ENCODE measurements at regions not wholly inside any gene's neighbourhood (a gene's known extent, or its start where the extent isn't known, plus 50 kb on each side); places are given as distances from the start of the nearest gene placed in this dataset.

DNA sequence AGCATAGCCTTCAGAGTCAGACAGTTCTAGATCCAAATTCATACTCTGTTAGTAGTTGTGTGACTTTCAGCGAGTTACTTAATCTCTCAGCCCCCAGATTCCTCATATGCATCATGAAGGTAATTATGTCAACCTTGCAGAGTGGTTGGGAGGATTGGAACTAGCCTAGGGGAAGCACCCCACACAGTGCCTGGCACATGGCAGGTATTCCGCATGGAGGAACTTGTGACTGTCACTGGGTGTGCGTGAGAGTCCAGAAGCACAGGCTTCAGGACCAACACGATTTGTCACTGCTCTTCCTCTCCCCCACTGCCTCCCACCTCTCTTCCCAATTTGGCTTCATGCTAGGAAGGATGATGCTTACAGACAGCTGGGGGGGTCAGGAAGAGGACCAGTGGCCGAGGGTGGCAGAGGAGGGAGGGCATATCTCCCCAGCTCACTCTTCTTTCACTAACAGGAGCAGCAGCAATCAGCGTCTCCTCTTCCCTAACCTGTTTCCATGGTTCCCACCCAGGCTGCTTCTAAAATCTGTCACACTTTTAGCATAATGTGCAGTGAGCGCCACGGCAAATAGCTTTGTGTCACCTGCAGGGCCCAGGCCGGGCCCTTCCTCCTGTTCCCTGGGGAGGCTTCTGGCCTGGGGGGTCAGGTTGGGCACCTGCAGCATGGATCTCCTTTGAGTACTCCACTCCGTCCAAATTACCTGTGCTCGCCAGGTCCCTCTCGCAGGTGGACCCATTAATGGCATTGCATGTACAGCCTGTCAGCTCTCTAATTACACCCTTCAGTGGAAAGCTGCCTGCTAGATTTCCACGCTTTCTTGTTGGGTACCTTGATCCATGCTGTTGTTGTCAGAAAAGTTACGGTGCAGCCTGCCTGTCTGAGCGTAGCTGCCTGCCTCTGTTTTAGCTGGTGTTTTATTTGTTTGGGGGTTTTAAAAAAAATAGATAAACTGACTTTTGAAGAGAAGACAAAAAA is 400.4 kb downstream of the NXPE2 start:
- no peak for DNase-seq
- Histone ChIP-seq H3K9ac (ENCODE audit: low read length) (no peak overlapping the region), H3K4me3 (ENCODE audit: low read length) (no peak overlapping the region), H4K8ac (ENCODE audit: low read depth, low read length) (no peak overlapping the region), H2BK15ac (replicated peaks; ENCODE audit: low read depth) (no peak overlapping the region), H3K56ac (ENCODE audit: low read length) (no peak overlapping the region), H3K4me1 (ENCODE audit: control insufficient read depth, low read depth, low read length) (no peaks in the 10 kb centered on the region), H2BK120ac (ENCODE audit: low read depth, low read length) (no peak overlapping the region), H3K27ac (ENCODE audit: low read depth, low read length) (no peak overlapping the region), H3K4me2 (ENCODE audit: low read length) (no peak overlapping the region), H4K5ac (ENCODE audit: low read length) (no peak overlapping the region), H3K27me3 (ENCODE audit: insufficient read depth, low read length, poor library complexity) (no peaks in the 10 kb centered on the region), H3K79me2 (ENCODE audit: control insufficient read depth, insufficient read depth, low read length) (no peaks in the 10 kb centered on the region), H3K4ac (ENCODE audit: low read depth, low read length) (no peak overlapping the region), H3K23ac (ENCODE audit: low read length) (no peak overlapping the region), H3K79me1 (ENCODE audit: low read length) (no peaks in the 10 kb centered on the region), H2AK5ac (ENCODE audit: low read length) (no peak overlapping the region), H3K36me3 (ENCODE audit: control insufficient read depth, insufficient read depth, low read length) (no peaks in the 10 kb centered on the region), H2BK5ac (ENCODE audit: low read length) (no peak overlapping the region), H3K18ac (ENCODE audit: low read length) (no peak overlapping the region)
- no CpG with 5 or more reads among the region's 15 CpGs for WGBS (ENCODE audit: extremely low coverage, insufficient coverage, low lambda C conversion rate)

DNA sequence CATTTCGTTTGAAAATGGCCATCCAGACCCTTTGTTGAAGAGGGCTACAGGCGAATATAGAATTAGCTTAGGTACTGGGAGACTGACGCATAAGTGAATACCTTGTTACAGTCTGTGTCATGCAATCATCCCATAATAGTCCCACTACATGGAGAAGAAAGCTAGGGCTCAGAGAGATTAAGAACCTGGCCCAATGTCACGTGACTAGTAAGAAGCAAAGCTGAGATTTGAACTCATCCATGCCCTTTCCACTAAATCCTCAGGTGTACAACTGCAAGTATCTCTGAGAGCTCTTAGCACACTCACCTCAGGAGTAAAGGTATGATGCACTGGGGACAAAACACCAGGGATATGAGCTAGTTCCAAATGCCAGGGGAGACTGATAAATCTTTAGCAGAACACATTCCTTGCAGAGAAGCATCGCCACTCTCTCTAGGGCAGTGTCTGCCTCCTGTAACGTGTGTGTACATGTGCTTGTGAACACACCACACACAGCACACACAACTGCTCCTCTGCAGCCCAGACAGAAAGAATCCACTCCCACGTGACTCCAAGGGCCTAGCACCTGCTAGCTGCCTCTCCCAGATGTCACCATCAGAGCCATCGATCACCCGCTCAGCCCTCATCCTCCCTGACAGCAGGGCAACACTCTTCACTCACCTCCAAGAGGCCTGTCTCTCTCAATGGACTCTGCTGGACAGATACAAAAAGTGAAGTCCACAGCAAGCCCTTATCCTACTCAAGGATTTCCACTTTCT is 402.8 kb downstream of the NXPE2 start:
- DNase-seq: no peak
- H3K36me3 ChIP-seq (ENCODE audit: control insufficient read depth, insufficient read depth, low read length): no peaks in the 10 kb centered on the region
- H4K5ac ChIP-seq (ENCODE audit: low read length): no peak overlapping the region
- no peak overlapping the region for H3K27ac ChIP-seq (ENCODE audit: low read depth, low read length)
- no peak overlapping the region for H4K8ac ChIP-seq (ENCODE audit: low read depth, low read length)
- WGBS (ENCODE audit: extremely low coverage, insufficient coverage, low lambda C conversion rate): no CpG with 5 or more reads among the region's 9 CpGs
- no peaks in the 10 kb centered on the region for H3K27me3 ChIP-seq (ENCODE audit: insufficient read depth, low read length, poor library complexity)
- no peak overlapping the region for H3K18ac ChIP-seq (ENCODE audit: low read length)
- no peak overlapping the region for H3K4ac ChIP-seq (ENCODE audit: low read depth, low read length)
- H2BK5ac ChIP-seq (ENCODE audit: low read length): no peak overlapping the region
- H3K4me2 ChIP-seq (ENCODE audit: low read length): no peak overlapping the region
- no peaks in the 10 kb centered on the region for H3K79me2 ChIP-seq (ENCODE audit: control insufficient read depth, insufficient read depth, low read length)
- no peak overlapping the region for H2BK120ac ChIP-seq (ENCODE audit: low read depth, low read length)
- H3K4me3 ChIP-seq (ENCODE audit: low read length): no peak overlapping the region
- no peak overlapping the region for H3K23ac ChIP-seq (ENCODE audit: low read length)
- no peak overlapping the region for H3K56ac ChIP-seq (ENCODE audit: low read length)
- no peak overlapping the region for H2AK5ac ChIP-seq (ENCODE audit: low read length)
- H3K9ac ChIP-seq (ENCODE audit: low read length): no peak overlapping the region
- H3K4me1 ChIP-seq (ENCODE audit: control insufficient read depth, low read depth, low read length): no peaks in the 10 kb centered on the region
- H3K79me1 ChIP-seq (ENCODE audit: low read length): no peaks in the 10 kb centered on the region
- H2BK15ac ChIP-seq (replicated peaks; ENCODE audit: low read depth): no peak overlapping the region

DNA sequence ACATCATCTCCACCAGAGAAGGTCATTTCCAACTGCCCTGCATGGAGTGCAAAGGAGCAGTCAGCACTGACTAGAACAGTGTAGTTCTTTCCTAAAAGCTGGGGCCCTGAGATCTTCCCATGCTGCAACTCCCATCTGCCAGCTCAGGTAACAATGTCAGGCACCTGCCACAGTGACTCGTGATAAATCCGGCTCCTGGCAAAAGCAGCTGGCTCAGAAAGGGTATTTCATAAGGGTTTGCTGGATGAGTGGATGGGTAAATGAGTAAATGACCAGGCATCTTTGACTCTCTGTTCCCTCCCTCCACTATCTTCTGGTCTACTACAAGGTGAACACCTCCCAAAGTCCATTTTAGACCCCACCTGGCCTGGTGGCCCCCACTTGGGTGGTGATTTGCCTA is 403.6 kb downstream of the NXPE2 start:
- no peak overlapping the region for H3K27ac ChIP-seq (ENCODE audit: low read depth, low read length)
- no peak overlapping the region for H3K23ac ChIP-seq (ENCODE audit: low read length)
- no peaks in the 10 kb centered on the region for H3K79me1 ChIP-seq (ENCODE audit: low read length)
- H3K4me2 ChIP-seq (ENCODE audit: low read length): no peak overlapping the region
- no peak overlapping the region for H4K8ac ChIP-seq (ENCODE audit: low read depth, low read length)
- no peaks in the 10 kb centered on the region for H3K36me3 ChIP-seq (ENCODE audit: control insufficient read depth, insufficient read depth, low read length)
- H2BK5ac ChIP-seq (ENCODE audit: low read length): no peak overlapping the region
- no peaks in the 10 kb centered on the region for H3K27me3 ChIP-seq (ENCODE audit: insufficient read depth, low read length, poor library complexity)
- no peak overlapping the region for H2BK120ac ChIP-seq (ENCODE audit: low read depth, low read length)
- H3K18ac ChIP-seq (ENCODE audit: low read length): no peak overlapping the region
- H2AK5ac ChIP-seq (ENCODE audit: low read length): no peak overlapping the region
- H4K5ac ChIP-seq (ENCODE audit: low read length): no peak overlapping the region
- no peak for DNase-seq
- no peak overlapping the region for H3K56ac ChIP-seq (ENCODE audit: low read length)
- no peaks in the 10 kb centered on the region for H3K79me2 ChIP-seq (ENCODE audit: control insufficient read depth, insufficient read depth, low read length)
- H3K4ac ChIP-seq (ENCODE audit: low read depth, low read length): no peak overlapping the region
- H3K4me1 ChIP-seq (ENCODE audit: control insufficient read depth, low read depth, low read length): no peaks in the 10 kb centered on the region
- WGBS (ENCODE audit: extremely low coverage, insufficient coverage, low lambda C conversion rate): no CpG with 5 or more reads among the region's 2 CpGs
- H2BK15ac ChIP-seq (replicated peaks; ENCODE audit: low read depth): no peak overlapping the region
- H3K9ac ChIP-seq (ENCODE audit: low read length): no peak overlapping the region
- H3K4me3 ChIP-seq (ENCODE audit: low read length): no peak overlapping the region

DNA sequence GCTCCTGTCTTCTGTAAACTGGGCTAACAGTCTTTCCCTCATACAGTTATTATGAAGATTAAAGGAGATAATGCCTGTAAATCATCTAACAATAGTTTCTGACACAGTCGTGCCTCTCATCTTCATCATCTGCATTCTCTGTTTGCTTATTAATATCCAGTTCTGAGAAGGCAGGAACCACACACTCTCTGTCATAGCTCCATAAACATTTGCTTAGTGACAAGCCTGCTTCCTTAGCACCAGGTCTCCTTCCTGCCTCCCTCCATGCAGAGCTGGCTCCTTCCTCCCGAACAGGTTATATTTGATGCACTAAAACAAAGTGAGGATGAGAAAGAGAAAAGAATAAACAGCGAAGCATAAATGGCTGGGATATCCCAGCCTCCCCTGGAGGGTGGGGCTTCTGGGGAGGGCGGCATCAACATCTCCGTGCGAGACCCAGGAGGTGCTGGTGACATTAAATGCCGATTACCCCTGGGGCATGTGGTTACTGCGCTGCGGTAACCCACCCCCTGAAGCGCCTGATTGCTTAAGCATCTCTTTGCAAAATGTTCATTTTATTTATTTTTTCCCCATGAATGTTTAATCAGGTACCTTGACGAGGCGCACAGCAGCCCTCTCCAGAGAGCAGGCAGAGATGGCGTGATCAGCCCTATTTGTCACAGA is 404.9 kb downstream of the NXPE2 start:
- no peaks in the 10 kb centered on the region for H3K79me2 ChIP-seq (ENCODE audit: control insufficient read depth, insufficient read depth, low read length)
- no peak overlapping the region for H4K8ac ChIP-seq (ENCODE audit: low read depth, low read length)
- no peak overlapping the region for H2BK120ac ChIP-seq (ENCODE audit: low read depth, low read length)
- H2BK5ac ChIP-seq (ENCODE audit: low read length): no peak overlapping the region
- no peak overlapping the region for H3K23ac ChIP-seq (ENCODE audit: low read length)
- WGBS (ENCODE audit: extremely low coverage, insufficient coverage, low lambda C conversion rate): no CpG with 5 or more reads among the region's 13 CpGs
- H3K56ac ChIP-seq (ENCODE audit: low read length): no peak overlapping the region
- no peak overlapping the region for H3K27ac ChIP-seq (ENCODE audit: low read depth, low read length)
- H2BK15ac ChIP-seq (replicated peaks; ENCODE audit: low read depth): no peak overlapping the region
- H3K18ac ChIP-seq (ENCODE audit: low read length): no peak overlapping the region
- H3K9ac ChIP-seq (ENCODE audit: low read length): no peak overlapping the region
- DNase-seq: no peak
- no peak overlapping the region for H4K5ac ChIP-seq (ENCODE audit: low read length)
- H2AK5ac ChIP-seq (ENCODE audit: low read length): no peak overlapping the region
- H3K79me1 ChIP-seq (ENCODE audit: low read length): no peaks in the 10 kb centered on the region
- H3K4me1 ChIP-seq (ENCODE audit: control insufficient read depth, low read depth, low read length): no peaks in the 10 kb centered on the region
- H3K36me3 ChIP-seq (ENCODE audit: control insufficient read depth, insufficient read depth, low read length): no peaks in the 10 kb centered on the region
- no peak overlapping the region for H3K4ac ChIP-seq (ENCODE audit: low read depth, low read length)
- H3K4me3 ChIP-seq (ENCODE audit: low read length): no peak overlapping the region
- no peaks in the 10 kb centered on the region for H3K27me3 ChIP-seq (ENCODE audit: insufficient read depth, low read length, poor library complexity)
- H3K4me2 ChIP-seq (ENCODE audit: low read length): no peak overlapping the region

DNA sequence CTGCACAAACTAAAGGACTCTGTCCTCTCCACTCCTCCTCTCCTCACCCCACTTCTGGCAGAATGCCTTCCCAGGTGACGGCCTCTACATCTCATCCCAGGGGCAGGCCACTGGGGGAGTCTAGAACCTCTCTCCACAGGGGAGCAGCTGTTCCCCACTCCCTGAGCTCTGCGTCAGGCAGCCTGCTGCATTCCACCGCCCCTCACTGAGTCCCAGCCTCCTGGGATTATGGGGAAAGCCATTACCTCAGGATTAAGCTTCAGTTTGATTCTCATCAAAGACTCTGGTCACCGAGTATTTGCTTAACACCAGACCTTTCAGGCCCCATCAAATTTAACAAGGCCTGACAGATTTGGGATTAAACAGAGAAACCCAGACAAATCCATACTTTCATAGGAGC is 405.9 kb downstream of the NXPE2 start:
- no peak for DNase-seq
- WGBS (ENCODE audit: extremely low coverage, insufficient coverage, low lambda C conversion rate): no CpG with 5 or more reads among the region's 4 CpGs
- H3K18ac ChIP-seq (ENCODE audit: low read length): no peak overlapping the region

More for the DNA sequence above, 405.9 kb downstream of the NXPE2 start:
- Histone ChIP-seq H4K5ac (ENCODE audit: low read length) (no peak overlapping the region), H3K36me3 (ENCODE audit: control insufficient read depth, insufficient read depth, low read length) (no peaks in the 10 kb centered on the region), H3K4ac (ENCODE audit: low read depth, low read length) (no peak overlapping the region), H3K79me1 (ENCODE audit: low read length) (no peaks in the 10 kb centered on the region), H3K4me1 (ENCODE audit: control insufficient read depth, low read depth, low read length) (no peaks in the 10 kb centered on the region), H4K8ac (ENCODE audit: low read depth, low read length) (no peak overlapping the region), H3K27me3 (ENCODE audit: insufficient read depth, low read length, poor library complexity) (no peaks in the 10 kb centered on the region), H2BK5ac (ENCODE audit: low read length) (no peak overlapping the region), H2BK120ac (ENCODE audit: low read depth, low read length) (no peak overlapping the region), H3K79me2 (ENCODE audit: control insufficient read depth, insufficient read depth, low read length) (no peaks in the 10 kb centered on the region), H3K56ac (ENCODE audit: low read length) (no peak overlapping the region), H2AK5ac (ENCODE audit: low read length) (no peak overlapping the region), H3K4me2 (ENCODE audit: low read length) (no peak overlapping the region), H3K27ac (ENCODE audit: low read depth, low read length) (no peak overlapping the region), H3K23ac (ENCODE audit: low read length) (no peak overlapping the region), H3K9ac (ENCODE audit: low read length) (no peak overlapping the region), H3K4me3 (ENCODE audit: low read length) (no peak overlapping the region), H2BK15ac (replicated peaks; ENCODE audit: low read depth) (no peak overlapping the region)
